IPS DF 19.7 (cell line): ENCODE measurements at regions not wholly inside any gene's neighbourhood (a gene's known extent, or its start where the extent isn't known, plus 50 kb on each side); places are given as distances from the start of the nearest gene placed in this dataset.

Experiments used
- DNase-seq: peaks from one replicate; pipeline ENCODE4 v3.0.0-alpha.2; 2013; ENCODE audit warnings: low read depth, low spot score

- DNase-seq: no peak
Observed at GRCh38 chr21:26653430-26653829, 80.3 kb upstream of the CYYR1 start.

GRCh38 chr21:26652854-26653253 is 79.8 kb upstream of the CYYR1 start:
- no peak for DNase-seq

GRCh38 chr21:26641062-26641461 is 68.0 kb upstream of the CYYR1 start:
- DNase-seq: no peak

DNA sequence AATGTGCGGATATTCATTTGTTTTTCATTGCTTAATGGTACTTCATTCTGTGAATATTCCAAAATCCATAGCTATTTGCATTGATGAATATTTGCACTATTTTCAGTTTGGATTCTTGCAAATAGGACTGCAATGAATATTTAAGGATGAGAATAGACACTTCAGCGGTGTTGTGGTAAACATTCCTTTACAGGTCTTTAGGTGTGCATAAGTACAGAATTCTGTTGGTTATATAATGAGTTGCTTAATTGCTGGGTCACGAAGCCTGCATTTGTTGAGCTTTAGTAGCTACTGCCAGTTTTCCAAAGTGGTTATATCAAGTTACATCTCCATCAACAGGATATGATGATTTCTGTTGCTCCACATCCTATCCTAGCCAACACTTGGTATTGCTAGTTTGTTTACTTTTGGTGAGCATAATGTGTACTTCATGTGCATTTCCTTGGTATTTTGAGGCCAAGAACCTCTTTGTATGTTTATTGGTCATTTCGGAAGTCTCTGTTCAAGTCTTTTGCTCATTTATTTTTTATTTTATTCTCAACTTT is 64.2 kb upstream of the CYYR1 start:
- no peak for DNase-seq

- no peak for DNase-seq
Observed at GRCh38 chr21:26635681-26636080, 62.6 kb upstream of the CYYR1 start.

GRCh38 chr21:26632691-26633090 is 59.6 kb upstream of the CYYR1 start:
- DNase-seq: no peak

DNA sequence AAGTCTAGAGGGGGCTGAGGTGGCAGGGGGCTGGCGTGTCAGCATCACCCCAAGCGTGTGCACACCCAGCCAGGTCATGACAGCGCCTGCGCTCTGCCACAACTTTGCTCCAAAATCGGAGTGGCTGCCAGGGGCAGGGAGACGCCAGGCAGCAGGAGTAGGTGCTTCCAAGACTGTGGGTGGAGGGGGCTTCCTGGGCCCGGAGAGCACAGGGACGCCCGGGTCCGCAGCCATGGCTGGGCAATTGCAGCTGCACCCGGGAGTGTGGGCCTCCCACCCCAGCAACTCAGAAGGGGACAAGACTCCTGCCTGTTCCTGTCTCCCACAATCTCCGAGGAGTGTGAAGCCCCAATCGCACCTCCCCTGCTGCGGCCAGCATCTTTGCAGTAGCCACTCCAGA is 53.1 kb upstream of the CYYR1 start:
- DNase-seq: no peak

DNA sequence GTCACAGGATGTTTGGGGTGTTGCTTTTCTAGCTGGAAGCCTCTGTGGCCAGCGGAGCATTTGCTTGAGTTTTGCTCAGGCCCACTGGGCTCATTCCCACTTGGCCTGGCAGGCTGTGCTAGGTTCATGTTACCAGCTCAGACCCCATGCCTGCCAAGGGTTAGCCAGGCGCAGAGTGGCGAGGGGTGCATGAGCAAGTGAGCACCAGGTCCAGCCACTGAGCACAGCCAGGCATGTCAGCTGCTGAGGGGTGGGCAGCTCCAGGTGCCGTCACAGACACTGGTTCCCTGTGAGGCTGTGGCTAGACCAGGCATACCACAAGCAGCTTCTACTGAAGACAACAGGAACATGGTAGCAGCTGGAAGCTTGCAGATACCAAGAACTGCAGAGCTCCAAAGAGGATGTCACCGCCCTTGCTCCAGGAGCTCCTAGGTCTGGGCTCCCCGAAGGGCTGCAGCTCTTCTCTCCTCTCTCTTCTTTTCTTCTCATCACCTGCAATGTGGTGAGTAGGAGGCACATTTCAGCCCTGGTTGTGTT is 52.0 kb upstream of the CYYR1 start:
- no peak for DNase-seq
